HepG2 (cell line): ENCODE measurements at regions not wholly inside any gene's neighbourhood (a gene's known extent, or its start where the extent isn't known, plus 50 kb on each side); places are given as distances from the start of the nearest gene placed in this dataset.
A peak's percentile ranks its signal among the peaks of the same experiment; 100 is the strongest.

Source experiments
- ATAC-seq: fragments of 200-7000 bp; cut with Tn5 transposase; 3 replicates; pipeline ENCODE4 v1.9.1; 2020; ENCODE audit warnings: mild to moderate bottlenecking, moderate library complexity
- BruUV-seq: library from RNA; stranded (reverse); fragments of 400-500 nt; replicated peaks from 2 replicates; lab custom pipeline; 2021; lab: Mats Ljungman, UMichigan
- CTCF ChIA-PET: fragments of 300-600 bp; formaldehyde crosslinking; extraction: SDS; loops from one replicate; lab custom pipeline; 2021; ENCODE audit warnings: low total read pairs, inconsistent platforms, low intra/inter-chr PET ratio; lab: Yijun Ruan, JAX
- POLR2A ChIA-PET: fragments of 350-600 bp; sonication (Branson Sonifier 250); formaldehyde crosslinking; loops from one replicate; lab custom pipeline; 2020; ENCODE audit warnings: antibody characterized with exemption, inconsistent platforms; lab: Yijun Ruan, JAX
- DNase-seq: peaks from one replicate; pipeline ENCODE4 v3.0.0-alpha.2; 2015; ENCODE audit warnings: low spot score
- FAIRE-seq: peaks from 3 replicates; lab custom pipeline; 2011; peaks lifted over from hg19 to GRCh38; lab: Jason Lieb, UNC
- H2AFZ ChIP-seq: one replicate; pipeline ENCODE4 v1.6.1; 2011; ENCODE audit warnings: low read length, inconsistent platforms
- H3K27ac ChIP-seq: fragments of 300-600 bp; 3 replicates; pipeline ENCODE4 v1.8.0; 2011; ENCODE audit warnings: mixed run types, mild to moderate bottlenecking, mixed read lengths, low read length, inconsistent platforms; ENCODE audit not compliant: insufficient read depth; ENCODE audit errors: extremely low read length
- H3K27me3 ChIP-seq, 2 experiments: fragments of 200-600 bp in 1 of 2; 2 replicates in 1 of 2; 3 replicates in 1 of 2; pipeline versions ENCODE4 v1.6.0 to v1.8.0; 2011; ENCODE audit warnings: low read length in 2 of 2, mild to moderate bottlenecking in 2 of 2, moderate library complexity in 2 of 2, inconsistent platforms in 1 of 2; ENCODE audit not compliant: insufficient read depth in 2 of 2, control insufficient read depth in 1 of 2
- H3K36me3 ChIP-seq, 2 experiments: fragments of 200-600 bp in 1 of 2; replicated peaks in 1 of 2; 2 replicates in 1 of 2; 3 replicates in 1 of 2; pipeline versions ENCODE4 v1.5.1 to v1.8.0; 2011; ENCODE audit warnings: low read length in 2 of 2, inconsistent platforms in 1 of 2; ENCODE audit not compliant: insufficient read depth in 2 of 2, control insufficient read depth in 1 of 2
- H3K4me1 ChIP-seq: 2 replicates; pipeline ENCODE4 v1.5.1; 2012; ENCODE audit warnings: low read length, inconsistent platforms; ENCODE audit not compliant: insufficient read depth
- H3K4me2 ChIP-seq: 2 replicates; pipeline ENCODE4 v1.6.0; 2011; ENCODE audit warnings: low read depth, low read length, inconsistent platforms
- H3K4me3 ChIP-seq, 3 experiments: fragments of 200-600 bp in 1 of 3; sonication (generic), shearing (Covaris generic) in 1 of 3; replicated peaks in 1 of 3; 2 replicates each; pipeline ENCODE4 v1.5.1; 2011 to 2016; ENCODE audit warnings: low read length in 3 of 3, inconsistent platforms in 2 of 3, low read depth in 2 of 3, mild to moderate bottlenecking in 2 of 3, control low read depth in 1 of 3, mixed read lengths in 1 of 3; ENCODE audit not compliant: insufficient read depth in 1 of 3
- H3K79me2 ChIP-seq: one replicate; pipeline ENCODE4 v1.6.1; 2011; ENCODE audit warnings: low read length, inconsistent platforms; ENCODE audit not compliant: insufficient read depth
- H3K9ac ChIP-seq: 2 replicates; pipeline ENCODE4 v1.6.0; 2011; ENCODE audit warnings: mild to moderate bottlenecking, low read depth, low read length, inconsistent platforms; ENCODE audit not compliant: insufficient read depth
- H3K9me3 ChIP-seq: 2 replicates; pipeline ENCODE4 v1.5.1; 2012; ENCODE audit warnings: mild to moderate bottlenecking, low read length
- H4K20me1 ChIP-seq: 2 replicates; pipeline ENCODE4 v1.6.0; 2011; ENCODE audit warnings: inconsistent platforms, mild to moderate bottlenecking, low read length, moderate library complexity; ENCODE audit not compliant: insufficient read depth
- CREB1 ChIP-seq, 2 experiments: fragments of 450-650 bp in 1 of 2; IDR thresholded peaks; 2 replicates each; pipeline ENCODE4 v1.6.1; 2016 to 2017; ENCODE audit warnings: control low read depth in 1 of 2, mild to moderate bottlenecking in 1 of 2, missing compliant biosample characterization in 1 of 2, missing genetic modification characterization in 1 of 2
- MYNN ChIP-seq: sonication (generic); formaldehyde crosslinking; IDR thresholded peaks from 2 replicates; pipeline ENCODE4 v1.4.0; 2020; ENCODE audit warnings: mild to moderate bottlenecking, low read depth, missing genetic modification reagents
- PRPF4 ChIP-seq: fragments of 200-400 bp; formaldehyde crosslinking; IDR thresholded peaks from 2 replicates; pipeline ENCODE4 v1.6.1; 2016; ENCODE audit warnings: low read length, low read depth; ENCODE audit not compliant: poor library complexity, severe bottlenecking
- ZMAT3 ChIP-seq: sonication (generic); formaldehyde crosslinking; conservative IDR thresholded peaks from 2 replicates; pipeline ENCODE4 v1.7.0; 2021; ENCODE audit warnings: missing genetic modification reagents
- ZNF660 ChIP-seq: sonication (generic); formaldehyde crosslinking; IDR thresholded peaks from 2 replicates; pipeline ENCODE4 v1.5.1; 2020; ENCODE audit warnings: mild to moderate bottlenecking, low read depth, missing genetic modification reagents, borderline replicate concordance
- ZNF674 ChIP-seq: sonication (generic); formaldehyde crosslinking; IDR thresholded peaks from 2 replicates; pipeline ENCODE4 v1.5.0; 2020; ENCODE audit warnings: low read depth, mild to moderate bottlenecking, missing genetic modification reagents
- ZNF746 ChIP-seq: sonication (generic); formaldehyde crosslinking; IDR thresholded peaks from 2 replicates; pipeline ENCODE4 v1.8.0; 2022; ENCODE audit warnings: mild to moderate bottlenecking, missing genetic modification reagents
- WGBS: methylation state at CpG from one replicate; pipeline ENCODE4 v1.1.6; 2017; ENCODE audit warnings: low lambda C conversion rate; 5-methylcytosine and 5-hydroxymethylcytosine counted together
- in situ Hi-C: cut with HindIII; loops from 2 replicates; pipeline ENCODE4 v1.10.0; 2017; ENCODE audit warnings: low pct_unique_long_range_greater_than_20kb; ENCODE audit not compliant: extremely low pct_ligation_motif_present
- intact Hi-C: fragments of 100-400 bp; cut with micrococcal nuclease; formaldehyde crosslinking; loops from one replicate; pipeline ENCODE4 v1.10.0; 2022; ENCODE audit not compliant: unreplicated experiment
- TF ChIP-seq, protein P1 (sequence below): sonication (generic); formaldehyde crosslinking; IDR thresholded peaks from 2 replicates; pipeline ENCODE4 v1.5.0; 2020; ENCODE audit warnings: mild to moderate bottlenecking, missing genetic modification reagents, borderline replicate concordance
- TF ChIP-seq, protein P2 (sequence below): sonication (generic); formaldehyde crosslinking; IDR thresholded peaks from 2 replicates; pipeline ENCODE4 v1.4.0; 2020; ENCODE audit warnings: missing genetic modification reagents
- TF ChIP-seq, protein P3 (sequence below): sonication (generic); formaldehyde crosslinking; conservative IDR thresholded peaks from 2 replicates; pipeline ENCODE4 v1.8.0; 2022; ENCODE audit warnings: missing genetic modification reagents
- TF ChIP-seq, protein P4 (sequence below): sonication (generic); formaldehyde crosslinking; IDR thresholded peaks from 2 replicates; pipeline ENCODE4 v1.8.0; 2023; ENCODE audit warnings: mild to moderate bottlenecking, missing genetic modification reagents

DNA sequence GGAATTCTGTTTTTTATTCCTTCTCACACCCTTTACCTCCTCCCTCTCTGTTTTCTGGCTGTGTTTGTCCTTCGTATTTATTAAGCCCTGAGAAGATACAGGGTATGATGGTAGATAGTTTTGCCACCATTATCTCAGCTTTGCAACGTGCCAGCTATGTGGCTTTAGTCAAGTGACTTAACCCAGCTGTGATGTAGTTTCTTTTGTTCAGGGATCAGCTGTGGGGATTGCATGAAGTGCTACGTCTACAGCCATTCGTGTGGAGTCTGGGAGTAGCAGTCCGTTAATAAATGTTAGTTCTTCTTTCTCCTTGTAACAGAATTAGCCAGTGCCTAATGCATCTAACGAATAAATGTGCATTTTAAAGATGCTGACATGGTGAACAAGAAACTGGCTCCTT is 128.4 kb downstream of the HAPSTR1 start (continued):
- TF ChIP-seq, protein P1, sequence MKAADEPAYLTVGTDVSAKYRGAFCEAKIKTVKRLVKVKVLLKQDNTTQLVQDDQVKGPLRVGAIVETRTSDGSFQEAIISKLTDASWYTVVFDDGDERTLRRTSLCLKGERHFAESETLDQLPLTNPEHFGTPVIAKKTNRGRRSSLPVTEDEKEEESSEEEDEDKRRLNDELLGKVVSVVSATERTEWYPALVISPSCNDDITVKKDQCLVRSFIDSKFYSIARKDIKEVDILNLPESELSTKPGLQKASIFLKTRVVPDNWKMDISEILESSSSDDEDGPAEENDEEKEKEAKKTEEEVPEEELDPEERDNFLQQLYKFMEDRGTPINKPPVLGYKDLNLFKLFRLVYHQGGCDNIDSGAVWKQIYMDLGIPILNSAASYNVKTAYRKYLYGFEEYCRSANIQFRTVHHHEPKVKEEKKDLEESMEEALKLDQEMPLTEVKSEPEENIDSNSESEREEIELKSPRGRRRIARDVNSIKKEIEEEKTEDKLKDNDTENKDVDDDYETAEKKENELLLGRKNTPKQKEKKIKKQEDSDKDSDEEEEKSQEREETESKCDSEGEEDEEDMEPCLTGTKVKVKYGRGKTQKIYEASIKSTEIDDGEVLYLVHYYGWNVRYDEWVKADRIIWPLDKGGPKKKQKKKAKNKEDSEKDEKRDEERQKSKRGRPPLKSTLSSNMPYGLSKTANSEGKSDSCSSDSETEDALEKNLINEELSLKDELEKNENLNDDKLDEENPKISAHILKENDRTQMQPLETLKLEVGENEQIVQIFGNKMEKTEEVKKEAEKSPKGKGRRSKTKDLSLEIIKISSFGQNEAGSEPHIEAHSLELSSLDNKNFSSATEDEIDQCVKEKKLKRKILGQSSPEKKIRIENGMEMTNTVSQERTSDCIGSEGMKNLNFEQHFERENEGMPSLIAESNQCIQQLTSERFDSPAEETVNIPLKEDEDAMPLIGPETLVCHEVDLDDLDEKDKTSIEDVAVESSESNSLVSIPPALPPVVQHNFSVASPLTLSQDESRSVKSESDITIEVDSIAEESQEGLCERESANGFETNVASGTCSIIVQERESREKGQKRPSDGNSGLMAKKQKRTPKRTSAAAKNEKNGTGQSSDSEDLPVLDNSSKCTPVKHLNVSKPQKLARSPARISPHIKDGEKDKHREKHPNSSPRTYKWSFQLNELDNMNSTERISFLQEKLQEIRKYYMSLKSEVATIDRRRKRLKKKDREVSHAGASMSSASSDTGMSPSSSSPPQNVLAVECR (CRISPR knock-in tag), result no peak
- TF ChIP-seq ZNF674 (CRISPR knock-in tag), result no peak
- no peak for TF ChIP-seq MYNN

DNA sequence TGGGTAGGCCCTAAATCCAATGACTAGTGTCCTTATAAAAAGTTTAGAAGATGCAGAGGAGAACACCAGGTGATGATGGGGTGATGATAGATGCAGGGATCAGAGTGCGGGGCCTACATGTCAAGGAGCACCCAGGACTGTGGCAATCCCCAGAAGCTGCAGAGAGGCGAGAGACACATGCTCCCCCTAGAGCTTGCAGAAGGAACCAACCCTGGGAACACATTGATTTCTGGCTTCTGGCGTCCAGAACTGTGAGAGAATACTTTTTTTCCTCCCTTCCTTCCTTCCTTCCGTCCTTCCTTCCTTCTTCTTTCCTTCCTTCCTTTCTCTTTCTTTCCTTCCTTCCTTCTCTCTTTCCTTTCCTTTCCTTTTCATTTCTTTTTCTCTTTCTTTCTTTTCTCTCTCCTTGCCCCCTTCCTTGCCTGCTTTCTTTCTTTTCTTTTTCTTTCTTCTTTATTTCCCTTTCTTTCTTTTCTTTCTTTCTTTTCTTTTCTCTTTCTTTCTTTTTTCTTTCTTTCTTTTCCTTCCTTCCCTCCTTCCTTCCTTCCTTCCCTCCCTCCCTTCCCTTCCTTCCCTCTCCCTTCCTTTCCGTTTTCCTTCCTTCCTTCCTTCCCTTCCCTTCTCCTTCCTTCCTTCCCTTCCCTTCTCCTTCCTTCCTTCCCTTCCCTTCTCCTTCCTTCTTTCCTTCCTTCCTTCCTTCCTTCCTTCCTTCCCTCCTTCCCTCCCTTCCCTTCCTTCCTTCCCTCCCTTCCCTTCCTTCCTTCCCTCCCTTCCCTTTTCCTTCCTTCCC is 134.3 kb downstream of the HAPSTR1 start:
- Histone ChIP-seq H4K20me1 (no peaks in the 10 kb centered on the region), H3K36me3 (no peaks in the 10 kb centered on the region), H3K27me3 (peaks cover 0 to 17% of the 10 kb centered on the region in 2 experiments; a peak in 3 of 5 replicates), H3K27ac (no peak overlapping the region), H3K9ac (no peak overlapping the region), H3K9me3 (no peaks in the 10 kb centered on the region), H3K4me2 (no peak overlapping the region), H3K79me2 (no peaks in the 10 kb centered on the region), H3K4me3 (no peak overlapping the region), H2AFZ (no peak overlapping the region), H3K4me1 (no peaks in the 10 kb centered on the region)
- ChIA-PET CTCF (interaction anchor here (1.2 to 1.5 kb wide), 2 partner anchors 66 to 87 kb away, joined by 4 read pairs; no protein-coding TSS in a partner anchor), POLR2A (no interaction called here)
- FAIRE-seq (peak; percentile 93), DNase-seq (peak; percentile 59), ATAC-seq (peak; percentile 94)
- no TSS peak for BruUV-seq
- in situ Hi-C loops (loop anchor here (5.0 kb wide), 1 partner anchor 63 kb away; no protein-coding TSS in a partner anchor), intact Hi-C loops (loop anchor here (1.0 kb wide), 2 partner anchors 65 to 86 kb away; no protein-coding TSS in a partner anchor)
- WGBS, result 9% methylated on average over 5 of the region's 5 CpGs
- no peak for TF ChIP-seq CREB1 (IDR thresholded peaks at IDR 0.05)
- no peak for TF ChIP-seq CREB1 (CRISPR knock-in tag; IDR thresholded peaks at IDR 0.05)
- TF ChIP-seq, protein P2, sequence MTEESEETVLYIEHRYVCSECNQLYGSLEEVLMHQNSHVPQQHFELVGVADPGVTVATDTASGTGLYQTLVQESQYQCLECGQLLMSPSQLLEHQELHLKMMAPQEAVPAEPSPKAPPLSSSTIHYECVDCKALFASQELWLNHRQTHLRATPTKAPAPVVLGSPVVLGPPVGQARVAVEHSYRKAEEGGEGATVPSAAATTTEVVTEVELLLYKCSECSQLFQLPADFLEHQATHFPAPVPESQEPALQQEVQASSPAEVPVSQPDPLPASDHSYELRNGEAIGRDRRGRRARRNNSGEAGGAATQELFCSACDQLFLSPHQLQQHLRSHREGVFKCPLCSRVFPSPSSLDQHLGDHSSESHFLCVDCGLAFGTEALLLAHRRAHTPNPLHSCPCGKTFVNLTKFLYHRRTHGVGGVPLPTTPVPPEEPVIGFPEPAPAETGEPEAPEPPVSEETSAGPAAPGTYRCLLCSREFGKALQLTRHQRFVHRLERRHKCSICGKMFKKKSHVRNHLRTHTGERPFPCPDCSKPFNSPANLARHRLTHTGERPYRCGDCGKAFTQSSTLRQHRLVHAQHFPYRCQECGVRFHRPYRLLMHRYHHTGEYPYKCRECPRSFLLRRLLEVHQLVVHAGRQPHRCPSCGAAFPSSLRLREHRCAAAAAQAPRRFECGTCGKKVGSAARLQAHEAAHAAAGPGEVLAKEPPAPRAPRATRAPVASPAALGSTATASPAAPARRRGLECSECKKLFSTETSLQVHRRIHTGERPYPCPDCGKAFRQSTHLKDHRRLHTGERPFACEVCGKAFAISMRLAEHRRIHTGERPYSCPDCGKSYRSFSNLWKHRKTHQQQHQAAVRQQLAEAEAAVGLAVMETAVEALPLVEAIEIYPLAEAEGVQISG (CRISPR knock-in tag), result no peak
- TF ChIP-seq ZNF746 (CRISPR knock-in tag), result no peak
- TF ChIP-seq ZNF660 (CRISPR knock-in tag), result no peak
- no peak for TF ChIP-seq PRPF4
- TF ChIP-seq ZMAT3 (CRISPR knock-in tag), result no peak
- TF ChIP-seq, protein P3, sequence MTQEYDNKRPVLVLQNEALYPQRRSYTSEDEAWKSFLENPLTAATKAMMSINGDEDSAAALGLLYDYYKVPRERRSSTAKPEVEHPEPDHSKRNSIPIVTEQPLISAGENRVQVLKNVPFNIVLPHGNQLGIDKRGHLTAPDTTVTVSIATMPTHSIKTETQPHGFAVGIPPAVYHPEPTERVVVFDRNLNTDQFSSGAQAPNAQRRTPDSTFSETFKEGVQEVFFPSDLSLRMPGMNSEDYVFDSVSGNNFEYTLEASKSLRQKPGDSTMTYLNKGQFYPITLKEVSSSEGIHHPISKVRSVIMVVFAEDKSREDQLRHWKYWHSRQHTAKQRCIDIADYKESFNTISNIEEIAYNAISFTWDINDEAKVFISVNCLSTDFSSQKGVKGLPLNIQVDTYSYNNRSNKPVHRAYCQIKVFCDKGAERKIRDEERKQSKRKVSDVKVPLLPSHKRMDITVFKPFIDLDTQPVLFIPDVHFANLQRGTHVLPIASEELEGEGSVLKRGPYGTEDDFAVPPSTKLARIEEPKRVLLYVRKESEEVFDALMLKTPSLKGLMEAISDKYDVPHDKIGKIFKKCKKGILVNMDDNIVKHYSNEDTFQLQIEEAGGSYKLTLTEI (CRISPR knock-in tag), result no peak
- TF ChIP-seq, protein P4, sequence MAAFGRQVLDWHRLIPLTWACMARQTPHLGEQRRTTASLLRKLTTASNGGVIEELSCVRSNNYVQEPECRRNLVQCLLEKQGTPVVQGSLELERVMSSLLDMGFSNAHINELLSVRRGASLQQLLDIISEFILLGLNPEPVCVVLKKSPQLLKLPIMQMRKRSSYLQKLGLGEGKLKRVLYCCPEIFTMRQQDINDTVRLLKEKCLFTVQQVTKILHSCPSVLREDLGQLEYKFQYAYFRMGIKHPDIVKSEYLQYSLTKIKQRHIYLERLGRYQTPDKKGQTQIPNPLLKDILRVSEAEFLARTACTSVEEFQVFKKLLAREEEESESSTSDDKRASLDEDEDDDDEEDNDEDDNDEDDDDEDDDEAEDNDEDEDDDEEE (CRISPR knock-in tag), result no peak
